Activated naive CD4-positive, alpha-beta T cell treated with anti-CD3 and anti-CD28 coated beads, Interleukin-2, amount 50 U/mL, for 72 hours (primary cell): ENCODE measurements at regions not wholly inside any gene's neighbourhood (a gene's known extent, or its start where the extent isn't known, plus 50 kb on each side); places are given as distances from the start of the nearest gene placed in this dataset.

ENCODE experiments used
- ATAC-seq, 2 donors: fragments of 150-1000 bp; cut with Tn5 transposase; 2 replicates each; pipeline ENCODE4 v1.10.0; 2021; ENCODE audit warnings: mild to moderate bottlenecking in 2 of 2, moderate library complexity in 2 of 2
- DNase-seq, 2 donors: peaks; one replicate each; pipeline ENCODE4 v3.0.0; 2021 to 2022; ENCODE audit warnings: low spot score in 2 of 2
- H3K27ac Mint-ChIP-seq, 2 donors: one replicate each; pipeline ENCODE4 v1.8.0; 2022; ENCODE audit warnings: mild to moderate bottlenecking in 2 of 2, mixed read lengths in 2 of 2
- H3K36me3 Mint-ChIP-seq, 2 donors: one replicate each; pipeline ENCODE4 v1.8.0; 2022; ENCODE audit warnings: mixed read lengths in 2 of 2
- H3K9me3 Mint-ChIP-seq, 2 donors: one replicate each; pipeline ENCODE4 v1.8.0; 2022; ENCODE audit warnings: mixed read lengths in 2 of 2

GRCh38 chr17:65398040-65398787 is 163.2 kb downstream of the AXIN2 start:
- Mint-ChIP-seq H3K27ac (no peak overlapping the region), H3K36me3 (no peaks in the 10 kb centered on the region), H3K9me3 (peaks cover 0 to 3% of the 10 kb centered on the region in 2 donors)
- ATAC-seq (no peak), DNase-seq (no peak)

DNA sequence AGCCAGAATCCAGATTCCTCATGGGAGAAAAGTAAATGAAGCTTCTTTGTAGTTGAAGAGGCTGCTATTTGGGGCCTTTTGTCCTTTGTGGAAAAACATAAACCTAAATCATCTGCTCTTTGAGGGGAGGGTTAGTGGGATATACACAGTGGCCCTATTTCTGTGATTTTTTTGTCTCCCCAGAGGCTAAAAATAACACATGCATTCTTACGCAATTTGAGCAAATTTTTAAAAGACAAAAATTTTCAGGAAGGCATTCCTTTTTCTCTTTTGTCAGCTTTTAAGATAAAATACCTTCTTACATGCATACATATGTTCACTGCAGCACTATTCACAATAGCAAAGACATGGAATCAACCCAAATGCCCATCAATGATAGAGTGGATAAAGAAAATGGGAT is 165.5 kb downstream of the AXIN2 start:
- ATAC-seq = no peak
- no peak for DNase-seq
- Mint-ChIP-seq H3K27ac (no peak overlapping the region), H3K36me3 (no peaks in the 10 kb centered on the region), H3K9me3 (peaks cover 0 to 13% of the 10 kb centered on the region in 2 donors)

- DNase-seq (no peak), ATAC-seq (no peak)
- Mint-ChIP-seq H3K36me3 (no peaks in the 10 kb centered on the region), H3K9me3 (peaks cover 0 to 13% of the 10 kb centered on the region in 2 donors), H3K27ac (no peak overlapping the region)
Measured at GRCh38 chr17:65394811-65395472, 166.5 kb downstream of the AXIN2 start.

- DNase-seq (no peak), ATAC-seq (no peak)
- H3K27ac Mint-ChIP-seq = no peak overlapping the region
- no peaks in the 10 kb centered on the region for H3K36me3 Mint-ChIP-seq
- H3K9me3 Mint-ChIP-seq = peaks cover 0 to 13% of the 10 kb centered on the region in 2 donors
Measured at GRCh38 chr17:65393514-65393913, 167.9 kb downstream of the AXIN2 start.

GRCh38 chr17:65389949-65390348 is 171.5 kb downstream of the AXIN2 start:
- Mint-ChIP-seq H3K27ac (no peak overlapping the region), H3K36me3 (no peaks in the 10 kb centered on the region), H3K9me3 (peaks cover 0 to 10% of the 10 kb centered on the region in 2 donors)
- peak; percentile 70 to 86 for ATAC-seq
- no peak for DNase-seq

DNA sequence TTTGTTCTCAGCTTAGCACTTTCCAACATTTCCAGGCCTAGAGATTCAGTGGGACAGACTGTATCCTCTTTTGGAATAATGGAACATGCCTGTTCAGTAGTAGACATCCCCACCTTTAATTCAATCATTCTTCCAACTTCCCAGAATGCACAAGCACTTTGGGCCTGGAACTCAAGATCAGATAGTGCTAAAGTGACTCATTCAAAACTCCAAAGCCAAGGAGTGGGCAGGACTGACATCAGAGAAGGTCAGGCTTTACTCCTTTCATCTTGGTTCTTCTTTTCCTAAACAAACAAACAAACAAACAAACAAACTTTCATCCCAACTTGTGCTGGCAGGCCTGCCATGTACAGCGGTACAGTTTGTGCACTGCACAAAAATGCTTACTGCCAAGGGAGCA is 172.0 kb downstream of the AXIN2 start:
- no peak for ATAC-seq
- no peak for DNase-seq
- Mint-ChIP-seq H3K36me3 (no peaks in the 10 kb centered on the region), H3K27ac (no peak overlapping the region), H3K9me3 (peaks cover 0 to 10% of the 10 kb centered on the region in 2 donors)

GRCh38 chr17:65388911-65389310 is 172.5 kb downstream of the AXIN2 start:
- peaks cover 0 to 10% of the 10 kb centered on the region in 2 donors for H3K9me3 Mint-ChIP-seq
- no peak overlapping the region for H3K27ac Mint-ChIP-seq
- ATAC-seq (no peak), DNase-seq (no peak)
- H3K36me3 Mint-ChIP-seq = no peaks in the 10 kb centered on the region

DNA sequence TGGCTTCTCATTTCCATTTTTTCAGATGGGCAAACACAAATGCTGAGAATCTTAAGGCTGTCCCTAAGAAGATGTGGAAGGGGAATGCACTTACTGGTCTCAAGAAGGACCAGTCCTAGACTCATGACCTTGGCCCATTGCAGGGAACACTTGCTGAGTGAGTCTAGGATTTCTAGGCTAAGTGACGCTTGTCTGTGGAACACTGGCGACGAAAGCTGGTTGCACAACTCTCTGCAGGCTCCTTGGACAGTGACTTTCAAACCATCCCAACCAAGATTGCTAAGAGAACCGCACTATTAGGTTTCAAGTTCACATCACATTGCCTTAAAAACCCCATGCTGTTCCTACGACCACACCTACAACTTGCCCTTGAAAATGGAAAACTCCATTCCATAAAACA is 174.1 kb downstream of the AXIN2 start:
- Mint-ChIP-seq H3K36me3 (no peaks in the 10 kb centered on the region), H3K9me3 (peaks cover 0 to 10% of the 10 kb centered on the region in 2 donors), H3K27ac (no peak overlapping the region)
- ATAC-seq (no peak), DNase-seq (no peak)

- no peak overlapping the region for H3K27ac Mint-ChIP-seq
- no peaks in the 10 kb centered on the region for H3K9me3 Mint-ChIP-seq
- H3K36me3 Mint-ChIP-seq = no peaks in the 10 kb centered on the region
- ATAC-seq (no peak), DNase-seq (no peak)
Measured at GRCh38 chr17:65385726-65386125, 175.7 kb downstream of the AXIN2 start.

- Mint-ChIP-seq H3K9me3 (peaks cover 0 to 5% of the 10 kb centered on the region in 2 donors), H3K27ac (peak overlapping the region in 1 of 2 donors; percentile 31), H3K36me3 (no peaks in the 10 kb centered on the region)
- no peak for ATAC-seq
- DNase-seq = no peak
Measured at GRCh38 chr17:65385071-65385470, 176.4 kb downstream of the AXIN2 start.

GRCh38 chr17:65381152-65381551 is 180.3 kb downstream of the AXIN2 start:
- Mint-ChIP-seq H3K36me3 (no peaks in the 10 kb centered on the region), H3K9me3 (peaks cover 5% of the 10 kb centered on the region in 2 donors), H3K27ac (no peak overlapping the region)
- ATAC-seq (no peak), DNase-seq (no peak)

GRCh38 chr17:65374966-65375365 is 186.5 kb downstream of the AXIN2 start:
- no peak for ATAC-seq
- no peak overlapping the region for H3K27ac Mint-ChIP-seq
- no peak for DNase-seq
- H3K36me3 Mint-ChIP-seq = peaks cover 6% of the 10 kb centered on the region in 2 donors
- peaks cover 5 to 6% of the 10 kb centered on the region in 2 donors for H3K9me3 Mint-ChIP-seq

GRCh38 chr17:65371702-65372101 is 189.7 kb downstream of the AXIN2 start:
- Mint-ChIP-seq H3K9me3 (peaks cover 0 to 11% of the 10 kb centered on the region in 2 donors), H3K27ac (no peak overlapping the region), H3K36me3 (peaks cover 6 to 8% of the 10 kb centered on the region in 2 donors)
- DNase-seq (no peak), ATAC-seq (no peak)

DNA sequence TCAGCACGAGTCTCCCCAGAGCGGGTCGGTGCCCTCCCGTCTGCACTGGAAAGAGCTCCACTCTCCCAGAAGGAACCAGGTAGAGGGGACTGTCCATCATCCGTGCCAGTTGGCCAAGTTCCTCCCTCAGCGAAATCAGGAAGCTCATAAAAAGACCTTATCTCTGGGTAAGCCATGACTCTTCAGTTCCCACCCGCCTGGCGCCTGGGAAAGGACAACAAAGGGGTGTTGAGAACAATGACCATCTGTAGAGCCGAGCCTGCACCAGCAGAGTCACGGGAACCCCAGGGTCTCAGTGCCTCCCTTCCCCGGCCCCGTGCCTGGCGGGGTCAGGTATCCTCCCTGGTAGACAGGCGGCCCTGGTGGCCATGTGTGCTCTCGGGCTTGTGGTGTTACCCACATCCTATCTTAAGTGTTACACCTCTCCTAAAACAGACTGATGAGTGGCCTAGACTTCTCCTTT is 190.7 kb downstream of the AXIN2 start:
- DNase-seq (no peak), ATAC-seq (peak in 1 of 2 donors; percentile 51)
- Mint-ChIP-seq H3K27ac (no peak overlapping the region), H3K9me3 (peaks cover 0 to 11% of the 10 kb centered on the region in 2 donors), H3K36me3 (peaks cover 6 to 14% of the 10 kb centered on the region in 2 donors)

GRCh38 chr17:65368341-65368740 is 193.1 kb downstream of the AXIN2 start:
- Mint-ChIP-seq H3K9me3 (peaks cover 0 to 15% of the 10 kb centered on the region in 2 donors), H3K27ac (no peak overlapping the region), H3K36me3 (peaks cover 6 to 21% of the 10 kb centered on the region in 2 donors)
- no peak for DNase-seq
- no peak for ATAC-seq

- Mint-ChIP-seq H3K27ac (no peak overlapping the region), H3K9me3 (peaks cover 0 to 15% of the 10 kb centered on the region in 2 donors), H3K36me3 (peaks cover 6 to 21% of the 10 kb centered on the region in 2 donors)
- ATAC-seq (peak; percentile 35 to 54), DNase-seq (peak in 1 of 2 donors; percentile 12)
Measured at GRCh38 chr17:65366102-65366844, 195.2 kb downstream of the AXIN2 start.

DNA sequence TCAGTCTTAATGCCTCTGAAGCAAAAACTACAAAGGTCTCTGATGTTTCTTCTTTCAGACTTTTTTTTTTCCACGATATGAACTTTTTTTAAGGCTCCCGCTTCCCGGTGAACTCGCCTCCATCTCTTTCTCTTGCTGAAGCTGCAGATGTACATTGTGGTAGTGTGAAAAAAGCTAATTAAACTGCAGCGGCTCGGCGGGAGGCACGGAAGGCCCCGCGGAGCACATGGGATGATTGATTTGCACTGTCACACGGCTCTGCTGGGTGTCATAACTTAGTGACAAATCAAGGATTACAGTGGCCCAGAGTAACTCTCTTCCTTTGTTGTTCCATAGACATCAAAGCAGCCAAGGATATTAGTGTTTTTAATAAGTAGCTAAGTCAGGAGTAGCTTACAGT is 196.3 kb downstream of the AXIN2 start:
- ATAC-seq = no peak
- DNase-seq = no peak
- peaks cover 0 to 15% of the 10 kb centered on the region in 2 donors for H3K36me3 Mint-ChIP-seq
- peaks cover 0 to 10% of the 10 kb centered on the region in 2 donors for H3K9me3 Mint-ChIP-seq
- peak overlapping the region in 1 of 2 donors; percentile 7 for H3K27ac Mint-ChIP-seq
